HL-60 (cell line): ENCODE measurements at regions not wholly inside any gene's neighbourhood (a gene's known extent, or its start where the extent isn't known, plus 50 kb on each side); places are given as distances from the start of the nearest gene placed in this dataset.

Source experiments
- SPI1 ChIP-seq: IDR thresholded peaks from 2 replicates; pipeline ENCODE4 v1.6.1; 2012; ENCODE audit warnings: low read depth, mild to moderate bottlenecking, borderline replicate concordance
- TF ChIP-seq, protein P1 (sequence below): IDR thresholded peaks from one replicate; pipeline ENCODE4 v1.5.1; 2011; ENCODE audit warnings: low read length, control low read depth, inconsistent platforms; ENCODE audit not compliant: insufficient read depth

DNA sequence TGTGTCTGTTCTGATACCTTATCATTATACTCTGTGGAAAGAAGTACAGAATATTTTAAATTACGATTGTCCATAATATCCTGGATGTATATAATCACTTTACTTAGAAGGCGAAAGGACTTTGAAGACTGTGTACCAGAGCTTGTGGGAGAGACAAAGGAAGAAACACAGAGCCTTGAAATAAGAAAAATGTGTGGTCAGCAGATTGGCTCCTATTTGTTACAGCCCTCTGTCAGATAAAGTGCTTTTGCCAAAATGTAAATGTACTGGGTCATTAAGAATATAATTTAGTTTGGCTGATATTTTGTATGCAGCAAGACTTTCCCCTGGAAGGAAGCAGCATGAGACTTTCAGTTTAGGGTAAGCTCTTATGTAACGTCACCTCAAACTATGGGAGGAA is 443.1 kb downstream of the CCDC85A start:
- TF ChIP-seq, protein P1, sequence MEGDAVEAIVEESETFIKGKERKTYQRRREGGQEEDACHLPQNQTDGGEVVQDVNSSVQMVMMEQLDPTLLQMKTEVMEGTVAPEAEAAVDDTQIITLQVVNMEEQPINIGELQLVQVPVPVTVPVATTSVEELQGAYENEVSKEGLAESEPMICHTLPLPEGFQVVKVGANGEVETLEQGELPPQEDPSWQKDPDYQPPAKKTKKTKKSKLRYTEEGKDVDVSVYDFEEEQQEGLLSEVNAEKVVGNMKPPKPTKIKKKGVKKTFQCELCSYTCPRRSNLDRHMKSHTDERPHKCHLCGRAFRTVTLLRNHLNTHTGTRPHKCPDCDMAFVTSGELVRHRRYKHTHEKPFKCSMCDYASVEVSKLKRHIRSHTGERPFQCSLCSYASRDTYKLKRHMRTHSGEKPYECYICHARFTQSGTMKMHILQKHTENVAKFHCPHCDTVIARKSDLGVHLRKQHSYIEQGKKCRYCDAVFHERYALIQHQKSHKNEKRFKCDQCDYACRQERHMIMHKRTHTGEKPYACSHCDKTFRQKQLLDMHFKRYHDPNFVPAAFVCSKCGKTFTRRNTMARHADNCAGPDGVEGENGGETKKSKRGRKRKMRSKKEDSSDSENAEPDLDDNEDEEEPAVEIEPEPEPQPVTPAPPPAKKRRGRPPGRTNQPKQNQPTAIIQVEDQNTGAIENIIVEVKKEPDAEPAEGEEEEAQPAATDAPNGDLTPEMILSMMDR = no peak
- TF ChIP-seq SPI1 = no peak
